ENCODE measurements at regions not wholly inside any gene's neighbourhood (a gene's known extent, or its start where the extent isn't known, plus 50 kb on each side); places are given as distances from the start of the nearest gene placed in this dataset.

DNA sequence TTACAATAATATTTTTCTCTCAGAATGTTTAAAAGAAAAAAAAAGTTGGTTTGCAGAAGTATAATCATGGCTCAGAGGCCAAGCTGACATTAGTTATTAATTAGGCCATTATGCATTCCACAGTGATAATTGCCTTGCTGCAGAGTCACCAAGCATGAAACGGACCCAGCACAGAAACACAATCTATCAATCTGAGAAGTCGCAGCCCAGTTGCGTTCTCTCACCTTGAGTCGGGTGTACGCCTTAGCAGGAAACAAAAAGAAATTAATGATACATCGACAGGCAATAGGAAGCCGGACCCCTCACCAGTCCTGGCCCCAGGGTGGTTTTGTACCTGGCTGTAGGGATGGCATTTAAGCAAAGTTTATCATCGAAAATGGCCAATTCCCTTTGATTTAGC, 129.7 kb downstream of the PHETA1 start:
- CTCF ChIA-PET: interaction anchor here (1.3 to 1.8 kb wide), 2 partner anchors 60 to 351 kb away, joined by 3 to 5 read pairs; no protein-coding TSS in a partner anchor
- POLR2A ChIA-PET: no interaction called here
- ATAC-seq (no peak), DNase-seq (ENCODE audit: low spot score) (no peak)
- H3K27me3 Mint-ChIP-seq (ENCODE audit: low read depth): peaks cover 10% of the 10 kb centered on the region
- no peaks in the 10 kb centered on the region for H3K4me1 Mint-ChIP-seq
- TF ChIP-seq ZNF219 (CRISPR knock-in tag; IDR thresholded peaks at IDR 0.05; ENCODE audit: borderline replicate concordance): no peak
- TF ChIP-seq TEAD4 (CRISPR knock-in tag; IDR thresholded peaks at IDR 0.05): no peak
- TF ChIP-seq, protein P1, sequence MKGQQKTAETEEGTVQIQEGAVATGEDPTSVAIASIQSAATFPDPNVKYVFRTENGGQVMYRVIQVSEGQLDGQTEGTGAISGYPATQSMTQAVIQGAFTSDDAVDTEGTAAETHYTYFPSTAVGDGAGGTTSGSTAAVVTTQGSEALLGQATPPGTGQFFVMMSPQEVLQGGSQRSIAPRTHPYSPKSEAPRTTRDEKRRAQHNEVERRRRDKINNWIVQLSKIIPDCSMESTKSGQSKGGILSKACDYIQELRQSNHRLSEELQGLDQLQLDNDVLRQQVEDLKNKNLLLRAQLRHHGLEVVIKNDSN (CRISPR knock-in tag; IDR thresholded peaks at IDR 0.05): no peak
- TF ChIP-seq ZNF121 (CRISPR knock-in tag; IDR thresholded peaks at IDR 0.05): no peak
- no peak for TF ChIP-seq SMAD4 (CRISPR knock-in tag; IDR thresholded peaks at IDR 0.05)
- TF ChIP-seq, protein P2, sequence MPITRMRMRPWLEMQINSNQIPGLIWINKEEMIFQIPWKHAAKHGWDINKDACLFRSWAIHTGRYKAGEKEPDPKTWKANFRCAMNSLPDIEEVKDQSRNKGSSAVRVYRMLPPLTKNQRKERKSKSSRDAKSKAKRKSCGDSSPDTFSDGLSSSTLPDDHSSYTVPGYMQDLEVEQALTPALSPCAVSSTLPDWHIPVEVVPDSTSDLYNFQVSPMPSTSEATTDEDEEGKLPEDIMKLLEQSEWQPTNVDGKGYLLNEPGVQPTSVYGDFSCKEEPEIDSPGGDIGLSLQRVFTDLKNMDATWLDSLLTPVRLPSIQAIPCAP (CRISPR knock-in tag; IDR thresholded peaks at IDR 0.05): no peak
- TF ChIP-seq, protein P3, sequence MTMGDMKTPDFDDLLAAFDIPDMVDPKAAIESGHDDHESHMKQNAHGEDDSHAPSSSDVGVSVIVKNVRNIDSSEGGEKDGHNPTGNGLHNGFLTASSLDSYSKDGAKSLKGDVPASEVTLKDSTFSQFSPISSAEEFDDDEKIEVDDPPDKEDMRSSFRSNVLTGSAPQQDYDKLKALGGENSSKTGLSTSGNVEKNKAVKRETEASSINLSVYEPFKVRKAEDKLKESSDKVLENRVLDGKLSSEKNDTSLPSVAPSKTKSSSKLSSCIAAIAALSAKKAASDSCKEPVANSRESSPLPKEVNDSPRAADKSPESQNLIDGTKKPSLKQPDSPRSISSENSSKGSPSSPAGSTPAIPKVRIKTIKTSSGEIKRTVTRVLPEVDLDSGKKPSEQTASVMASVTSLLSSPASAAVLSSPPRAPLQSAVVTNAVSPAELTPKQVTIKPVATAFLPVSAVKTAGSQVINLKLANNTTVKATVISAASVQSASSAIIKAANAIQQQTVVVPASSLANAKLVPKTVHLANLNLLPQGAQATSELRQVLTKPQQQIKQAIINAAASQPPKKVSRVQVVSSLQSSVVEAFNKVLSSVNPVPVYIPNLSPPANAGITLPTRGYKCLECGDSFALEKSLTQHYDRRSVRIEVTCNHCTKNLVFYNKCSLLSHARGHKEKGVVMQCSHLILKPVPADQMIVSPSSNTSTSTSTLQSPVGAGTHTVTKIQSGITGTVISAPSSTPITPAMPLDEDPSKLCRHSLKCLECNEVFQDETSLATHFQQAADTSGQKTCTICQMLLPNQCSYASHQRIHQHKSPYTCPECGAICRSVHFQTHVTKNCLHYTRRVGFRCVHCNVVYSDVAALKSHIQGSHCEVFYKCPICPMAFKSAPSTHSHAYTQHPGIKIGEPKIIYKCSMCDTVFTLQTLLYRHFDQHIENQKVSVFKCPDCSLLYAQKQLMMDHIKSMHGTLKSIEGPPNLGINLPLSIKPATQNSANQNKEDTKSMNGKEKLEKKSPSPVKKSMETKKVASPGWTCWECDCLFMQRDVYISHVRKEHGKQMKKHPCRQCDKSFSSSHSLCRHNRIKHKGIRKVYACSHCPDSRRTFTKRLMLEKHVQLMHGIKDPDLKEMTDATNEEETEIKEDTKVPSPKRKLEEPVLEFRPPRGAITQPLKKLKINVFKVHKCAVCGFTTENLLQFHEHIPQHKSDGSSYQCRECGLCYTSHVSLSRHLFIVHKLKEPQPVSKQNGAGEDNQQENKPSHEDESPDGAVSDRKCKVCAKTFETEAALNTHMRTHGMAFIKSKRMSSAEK (CRISPR knock-in tag; IDR thresholded peaks at IDR 0.05; ENCODE audit: borderline replicate concordance): no peak
- TF ChIP-seq, protein P4, sequence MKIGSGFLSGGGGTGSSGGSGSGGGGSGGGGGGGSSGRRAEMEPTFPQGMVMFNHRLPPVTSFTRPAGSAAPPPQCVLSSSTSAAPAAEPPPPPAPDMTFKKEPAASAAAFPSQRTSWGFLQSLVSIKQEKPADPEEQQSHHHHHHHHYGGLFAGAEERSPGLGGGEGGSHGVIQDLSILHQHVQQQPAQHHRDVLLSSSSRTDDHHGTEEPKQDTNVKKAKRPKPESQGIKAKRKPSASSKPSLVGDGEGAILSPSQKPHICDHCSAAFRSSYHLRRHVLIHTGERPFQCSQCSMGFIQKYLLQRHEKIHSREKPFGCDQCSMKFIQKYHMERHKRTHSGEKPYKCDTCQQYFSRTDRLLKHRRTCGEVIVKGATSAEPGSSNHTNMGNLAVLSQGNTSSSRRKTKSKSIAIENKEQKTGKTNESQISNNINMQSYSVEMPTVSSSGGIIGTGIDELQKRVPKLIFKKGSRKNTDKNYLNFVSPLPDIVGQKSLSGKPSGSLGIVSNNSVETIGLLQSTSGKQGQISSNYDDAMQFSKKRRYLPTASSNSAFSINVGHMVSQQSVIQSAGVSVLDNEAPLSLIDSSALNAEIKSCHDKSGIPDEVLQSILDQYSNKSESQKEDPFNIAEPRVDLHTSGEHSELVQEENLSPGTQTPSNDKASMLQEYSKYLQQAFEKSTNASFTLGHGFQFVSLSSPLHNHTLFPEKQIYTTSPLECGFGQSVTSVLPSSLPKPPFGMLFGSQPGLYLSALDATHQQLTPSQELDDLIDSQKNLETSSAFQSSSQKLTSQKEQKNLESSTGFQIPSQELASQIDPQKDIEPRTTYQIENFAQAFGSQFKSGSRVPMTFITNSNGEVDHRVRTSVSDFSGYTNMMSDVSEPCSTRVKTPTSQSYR (CRISPR knock-in tag; IDR thresholded peaks at IDR 0.05): no peak
- TF ChIP-seq E2F1 (CRISPR knock-in tag; IDR thresholded peaks at IDR 0.05): no peak
- TF ChIP-seq, protein P5, sequence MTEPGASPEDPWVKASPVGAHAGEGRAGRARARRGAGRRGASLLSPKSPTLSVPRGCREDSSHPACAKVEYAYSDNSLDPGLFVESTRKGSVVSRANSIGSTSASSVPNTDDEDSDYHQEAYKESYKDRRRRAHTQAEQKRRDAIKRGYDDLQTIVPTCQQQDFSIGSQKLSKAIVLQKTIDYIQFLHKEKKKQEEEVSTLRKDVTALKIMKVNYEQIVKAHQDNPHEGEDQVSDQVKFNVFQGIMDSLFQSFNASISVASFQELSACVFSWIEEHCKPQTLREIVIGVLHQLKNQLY (CRISPR knock-in tag; IDR thresholded peaks at IDR 0.05): no peak
- no peak for TF ChIP-seq MAX (CRISPR knock-in tag; IDR thresholded peaks at IDR 0.05)
- TF ChIP-seq ZMAT4 (CRISPR knock-in tag; IDR thresholded peaks at IDR 0.05): no peak
- TF ChIP-seq NFATC4 (CRISPR knock-in tag; IDR thresholded peaks at IDR 0.05): no peak
- no peak for TF ChIP-seq SOX15 (CRISPR knock-in tag; IDR thresholded peaks at IDR 0.05)
- TF ChIP-seq GABPB1 (CRISPR knock-in tag; IDR thresholded peaks at IDR 0.05): no peak
- TF ChIP-seq E2F4 (CRISPR knock-in tag; IDR thresholded peaks at IDR 0.05; ENCODE audit: borderline replicate concordance, low read depth): no peak
- TF ChIP-seq ATF3 (CRISPR knock-in tag; conservative IDR thresholded peaks at IDR 0.05): no peak
- TF ChIP-seq CREB1 (CRISPR knock-in tag; IDR thresholded peaks at IDR 0.05): no peak
- TF ChIP-seq RORB (CRISPR knock-in tag; IDR thresholded peaks at IDR 0.05): no peak
- no peak overlapping the region for H3K4me3 Mint-ChIP-seq
- H3K27ac Mint-ChIP-seq: no peak overlapping the region
- peaks cover 10% of the 10 kb centered on the region for H3K9me3 Mint-ChIP-seq
- peaks cover 4% of the 10 kb centered on the region; the same call in 1 of the 2 replicates for H3K36me3 Mint-ChIP-seq
